Activated T-cell treated with anti-CD3 and anti-CD28 coated beads, Interleukin-2, amount 50 U/mL, for 48 hours (primary cell): ENCODE measurements at regions not wholly inside any gene's neighbourhood (a gene's known extent, or its start where the extent isn't known, plus 50 kb on each side); places are given as distances from the start of the nearest gene placed in this dataset.
"Not testable (repeated sequence)": the region's sequence is repeated elsewhere in the genome, so short reads cannot be mapped to it uniquely, and the experiment has no call there.

Experiments used
- DNase-seq, 2 experiments: peaks; one replicate each; pipeline ENCODE4 v3.0.0-alpha.2; 2020

DNA sequence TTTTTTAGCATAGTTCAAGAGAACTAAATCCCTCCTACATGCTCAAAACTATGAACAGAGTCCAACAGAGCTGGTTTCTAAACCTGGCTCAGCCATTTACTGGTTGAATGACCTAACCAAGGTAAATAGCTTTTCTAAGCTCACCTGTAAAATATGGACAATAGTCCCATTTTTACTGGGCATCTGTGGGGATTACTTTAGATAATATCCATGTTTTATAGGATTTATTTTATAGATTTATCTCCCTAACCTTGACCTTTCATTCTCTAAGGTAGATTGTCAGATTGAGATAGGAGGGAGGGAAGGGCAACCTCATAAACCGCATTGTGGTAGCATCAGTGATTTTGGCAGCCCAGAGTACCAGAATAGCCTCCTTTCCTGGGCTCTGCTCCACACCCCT lies 178.5 kb upstream of the TOX3 start:
- no peak for DNase-seq

DNA sequence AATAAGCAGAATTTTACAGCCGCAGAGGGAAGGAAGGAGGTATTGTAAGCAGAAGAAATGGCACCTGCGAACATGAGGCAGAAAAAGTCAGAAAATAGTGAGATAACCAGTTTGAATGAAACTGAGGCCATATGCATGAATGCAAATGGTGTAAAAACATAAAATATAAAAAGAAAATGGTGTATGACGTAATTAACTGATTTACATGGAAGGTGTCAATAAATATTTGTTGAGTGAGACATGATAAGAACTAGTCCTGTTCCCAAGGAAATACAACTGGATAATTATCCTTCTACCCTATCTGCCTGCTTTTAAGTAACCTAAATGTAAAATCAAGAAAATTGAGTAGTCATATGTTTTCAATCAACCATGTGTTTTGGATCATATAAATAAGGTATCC lies 178.1 kb upstream of the TOX3 start:
- no peak for DNase-seq

- DNase-seq = no peak
These were observed 174.4 kb upstream of the TOX3 start for GRCh38 chr16:52721331-52721730.

GRCh38 chr16:52718046-52718445 lies 171.1 kb upstream of the TOX3 start:
- no peak for DNase-seq

GRCh38 chr16:52713740-52714139 lies 166.8 kb upstream of the TOX3 start:
- DNase-seq = no peak

GRCh38 chr16:52709306-52709705 lies 162.4 kb upstream of the TOX3 start:
- no peak for DNase-seq

GRCh38 chr16:52708476-52708875 lies 161.5 kb upstream of the TOX3 start:
- no peak for DNase-seq

GRCh38 chr16:52707676-52708337 lies 160.9 kb upstream of the TOX3 start:
- DNase-seq = no peak

- DNase-seq = no peak
These were observed 158.2 kb upstream of the TOX3 start for GRCh38 chr16:52705122-52705521.

DNA sequence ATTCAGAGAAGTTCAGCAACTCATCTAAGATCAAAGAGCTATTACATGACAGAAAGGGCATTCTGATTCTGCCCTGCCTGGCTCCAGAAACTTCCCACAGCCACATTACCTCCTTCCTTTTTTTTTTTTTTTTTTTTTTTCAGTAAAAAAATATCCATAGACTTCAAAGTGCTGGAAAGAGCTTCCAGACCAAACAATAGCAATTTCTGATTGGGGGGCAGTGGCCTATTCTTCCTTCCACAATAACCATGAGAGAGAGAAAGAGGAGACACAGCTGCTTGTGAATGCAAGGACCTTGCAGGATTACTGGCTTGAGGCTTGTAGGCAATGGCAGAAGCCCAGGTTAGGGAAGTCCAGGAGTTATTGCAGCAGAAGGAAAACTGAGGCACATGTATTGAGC lies 151.0 kb upstream of the TOX3 start:
- no peak for DNase-seq

DNA sequence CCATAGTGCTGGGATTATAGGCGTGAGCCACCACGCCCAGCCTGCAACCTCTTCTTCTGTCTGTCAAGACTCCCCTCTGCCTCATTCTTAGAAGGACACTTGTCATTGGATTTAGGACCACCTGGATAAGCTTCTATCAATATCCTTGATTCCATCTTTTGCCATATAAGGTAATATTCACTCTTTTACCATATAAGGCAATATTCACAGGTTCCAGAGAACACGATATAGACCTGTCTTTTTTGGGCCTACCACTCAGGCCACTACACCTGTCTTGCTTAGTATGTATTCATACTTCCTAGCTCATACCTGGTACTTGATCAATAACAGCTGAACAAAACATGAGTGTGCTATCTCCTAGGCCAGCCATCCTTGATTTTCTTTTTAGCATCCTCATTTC lies 149.2 kb upstream of the TOX3 start:
- DNase-seq = no peak

DNA sequence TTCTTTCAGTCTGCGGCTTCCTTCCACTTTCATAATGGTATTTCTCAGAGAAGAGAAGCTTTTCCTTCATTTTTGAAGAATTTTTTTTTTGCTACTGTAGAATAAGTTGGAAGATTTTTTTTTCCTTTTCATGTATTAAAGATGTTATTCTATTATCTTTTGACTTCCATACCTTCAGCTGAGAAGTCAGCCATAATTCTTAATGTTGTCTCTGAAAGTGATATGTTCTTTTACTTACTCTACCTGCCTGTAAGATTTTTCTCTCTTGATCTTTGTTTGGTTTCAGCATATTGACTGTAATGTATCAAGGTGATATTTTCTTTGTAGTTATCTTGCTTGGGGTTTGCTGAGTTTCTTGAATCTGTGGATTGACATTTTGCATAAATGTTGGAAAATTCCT lies 143.5 kb upstream of the TOX3 start:
- no peak for DNase-seq

GRCh38 chr16:52680993-52681392 lies 134.1 kb upstream of the TOX3 start:
- no peak for DNase-seq

- no peak for DNase-seq
These were observed 130.6 kb upstream of the TOX3 start for GRCh38 chr16:52677501-52677900.

- DNase-seq = no peak
These were observed 130.0 kb upstream of the TOX3 start for GRCh38 chr16:52676959-52677358.

- no peak for DNase-seq
These were observed 124.6 kb upstream of the TOX3 start for GRCh38 chr16:52671590-52671989.

- DNase-seq = no peak
These were observed 111.0 kb upstream of the TOX3 start for GRCh38 chr16:52657924-52658323.

DNA sequence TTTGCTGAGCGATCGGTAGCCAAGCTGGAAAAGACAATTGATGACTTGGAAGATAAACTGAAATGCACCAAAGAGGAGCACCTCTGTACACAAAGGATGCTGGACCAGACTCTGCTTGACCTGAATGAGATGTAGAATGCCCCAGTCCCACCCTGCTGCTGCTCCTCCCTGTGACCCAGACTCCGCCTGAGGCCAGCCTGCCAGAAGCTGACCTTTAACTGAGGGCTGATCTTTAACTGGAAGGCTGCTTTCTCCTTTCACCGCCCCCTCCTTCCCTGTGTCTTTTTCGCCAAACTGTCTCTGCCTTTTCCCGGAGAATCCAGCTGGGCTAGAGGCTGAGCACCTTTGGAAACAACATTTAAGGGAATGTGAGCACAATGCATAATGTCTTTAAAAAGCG lies 109.0 kb upstream of the TOX3 start:
- not testable (repeated sequence) for DNase-seq

DNA sequence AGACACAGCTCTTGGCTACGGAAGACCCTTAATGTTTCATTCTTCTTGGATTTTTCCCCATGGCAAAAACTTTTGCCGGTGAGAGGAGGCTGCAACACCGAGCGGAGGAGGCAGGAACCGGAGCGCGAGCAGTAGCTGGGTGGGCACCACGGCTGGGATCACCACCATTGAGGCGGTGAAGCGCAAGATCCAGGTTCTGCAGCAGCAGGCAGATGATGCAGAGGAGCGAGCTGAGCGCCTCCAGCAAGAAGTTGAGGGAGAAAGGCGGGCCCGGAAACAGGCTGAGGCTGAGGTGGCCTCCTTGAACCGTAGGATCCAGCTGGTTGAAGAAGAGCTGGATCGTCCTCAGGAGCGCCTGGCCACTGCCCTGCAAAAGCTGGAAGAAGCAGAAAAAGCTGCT lies 108.2 kb upstream of the TOX3 start:
- DNase-seq = not testable (repeated sequence)

DNA sequence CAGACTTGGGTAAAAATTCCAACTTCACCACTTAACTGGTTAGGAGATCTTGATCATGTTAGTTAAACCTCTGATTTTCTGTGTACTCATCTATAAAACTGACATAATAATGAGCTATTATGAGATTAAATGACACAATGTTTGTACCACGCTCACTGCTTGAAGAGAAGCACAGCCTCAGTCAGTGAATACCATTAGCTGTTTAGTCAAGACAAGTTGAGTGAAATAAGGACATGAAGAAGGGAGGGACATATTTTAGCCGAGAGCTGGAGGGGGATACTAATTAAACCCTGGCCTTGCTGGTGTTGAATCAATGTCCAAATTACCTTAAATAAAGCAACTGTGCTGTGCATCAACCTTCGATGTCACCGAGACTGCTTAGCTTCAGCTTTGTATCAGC lies 105.1 kb upstream of the TOX3 start:
- no peak for DNase-seq

GRCh38 chr16:52650789-52651188 lies 103.8 kb upstream of the TOX3 start:
- DNase-seq = no peak

DNA sequence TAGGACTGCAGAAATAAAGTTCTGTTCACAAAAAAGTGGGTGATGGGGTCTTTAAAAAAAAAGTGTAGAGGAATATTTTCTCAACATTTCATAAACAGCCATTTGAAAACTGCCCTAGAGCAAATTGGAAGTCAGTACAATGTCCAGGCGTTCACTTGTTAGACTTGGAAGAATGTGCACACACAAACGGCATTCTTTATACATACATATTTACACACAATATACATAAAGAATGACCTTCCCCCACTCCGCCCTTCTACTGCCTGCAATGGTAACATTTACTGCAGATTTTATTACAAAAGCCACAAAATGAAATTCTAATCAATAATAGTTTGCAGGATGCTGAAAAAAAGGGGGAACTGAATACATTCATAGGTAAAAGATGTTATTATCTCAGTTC lies 103.4 kb upstream of the TOX3 start:
- no peak for DNase-seq

- DNase-seq = no peak
These were observed 102.9 kb upstream of the TOX3 start for GRCh38 chr16:52649870-52650269.

- DNase-seq = no peak
These were observed 100.6 kb upstream of the TOX3 start for GRCh38 chr16:52647588-52647987.

DNA sequence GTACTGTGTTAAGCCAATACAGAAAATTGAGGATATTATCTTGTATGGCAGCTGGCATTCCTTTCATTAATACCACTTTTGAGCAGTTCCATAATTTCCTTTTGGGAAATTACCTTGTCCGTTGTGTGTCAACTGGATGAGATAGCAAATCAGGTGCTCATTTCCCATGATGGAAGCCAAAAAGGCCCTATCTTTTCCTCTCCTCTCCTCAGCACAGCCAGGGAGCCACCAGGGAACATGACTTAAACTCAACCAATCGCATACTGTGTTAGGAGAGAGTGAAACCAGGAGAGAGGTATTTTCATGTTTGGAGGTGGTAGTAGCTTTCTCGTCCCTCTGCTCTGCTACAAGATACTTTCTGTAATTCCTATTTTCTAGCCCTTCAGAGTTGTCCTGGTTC lies 96.1 kb upstream of the TOX3 start:
- no peak for DNase-seq

DNA sequence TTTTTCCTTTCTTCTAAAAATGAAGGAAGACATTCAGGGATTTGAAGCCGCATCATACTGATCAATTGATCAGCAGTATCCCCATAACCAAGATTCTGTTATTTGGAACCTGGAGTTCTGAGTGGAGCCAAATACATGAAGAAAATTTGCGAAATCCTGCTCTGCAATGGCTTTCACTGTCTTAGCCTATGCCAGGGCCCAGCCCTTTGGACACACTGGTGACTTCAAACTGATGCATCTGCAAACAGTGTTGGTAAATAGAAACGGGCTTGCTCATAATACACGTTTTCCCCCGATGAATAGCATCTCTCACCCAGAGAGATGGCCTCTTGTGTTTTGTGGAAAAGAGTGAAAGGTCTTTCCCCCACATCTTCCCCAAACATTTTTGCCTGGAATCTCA lies 87.6 kb upstream of the TOX3 start:
- no peak for DNase-seq
